B cell (primary cell): ENCODE measurements at regions not wholly inside any gene's neighbourhood (a gene's known extent, or its start where the extent isn't known, plus 50 kb on each side); places are given as distances from the start of the nearest gene placed in this dataset.
A peak's percentile ranks its signal among the peaks of the same experiment; 100 is the strongest.
"Not testable (repeated sequence)": the region's sequence is repeated elsewhere in the genome, so short reads cannot be mapped to it uniquely, and the experiment has no call there.

Source experiments
- ATAC-seq: fragments of 200-7000 bp; cut with Tn5 transposase; one replicate; pipeline ENCODE4 v1.10.0; 2021; ENCODE audit warnings: low read depth, mild to moderate bottlenecking, moderate number of reproducible peaks, moderate library complexity
- CTCF ChIA-PET: fragments of 350-600 bp; sonication (Branson Sonifier 250); formaldehyde crosslinking; loops from one replicate; lab custom pipeline; 2021; ENCODE audit warnings: antibody characterized with exemption, inconsistent platforms; lab: Charles Lee
- POLR2A ChIA-PET: fragments of 350-600 bp; sonication (Branson Sonifier 250); formaldehyde crosslinking; loops from one replicate; lab custom pipeline; 2021; ENCODE audit warnings: antibody characterized with exemption; lab: Charles Lee
- DNase-seq: peaks from one replicate; pipeline ENCODE4 v3.0.0; 2013
- H2AFZ ChIP-seq: 2 replicates; pipeline ENCODE4 v1.6.1; 2012; ENCODE audit warnings: mild to moderate bottlenecking, low read depth, low read length; ENCODE audit not compliant: insufficient read depth, poor library complexity, severe bottlenecking
- H3K27ac ChIP-seq, 2 donors: 1 replicate in 1 of 2; 2 replicates in 1 of 2; pipeline ENCODE4 v1.5.1; 2012 to 2013; ENCODE audit warnings: low read length in 2 of 2, mild to moderate bottlenecking in 2 of 2, moderate library complexity in 1 of 2
- H3K27me3 ChIP-seq, 4 experiments: fragments of 200-600 bp in 1 of 4; sonication (generic) in 1 of 4; replicated peaks in 1 of 4; 1 replicate in 2 of 4; 2 replicates in 2 of 4; pipeline versions ENCODE4 v1.6.1 to v1.7.0; 2013 to 2016; ENCODE audit warnings: low read length in 3 of 4, mild to moderate bottlenecking in 2 of 4, mixed read lengths in 1 of 4, moderate library complexity in 1 of 4; ENCODE audit not compliant: insufficient read depth in 4 of 4, control insufficient read depth in 3 of 4; ENCODE audit errors: control extremely low read depth in 1 of 4
- H3K36me3 ChIP-seq, 2 experiments: replicated peaks in 1 of 2; 1 replicate in 1 of 2; 2 replicates in 1 of 2; pipeline versions ENCODE4 v1.6.1 to v1.7.1; 2013; ENCODE audit warnings: low read length in 1 of 2; ENCODE audit not compliant: insufficient read depth in 2 of 2, control insufficient read depth in 1 of 2; ENCODE audit errors: control extremely low read depth in 1 of 2, extremely low read depth in 1 of 2
- H3K4me1 ChIP-seq, 2 donors: fragments of 200-600 bp in 1 of 2; sonication (generic) in 1 of 2; 1 replicate in 1 of 2; 2 replicates in 1 of 2; pipeline versions ENCODE4 v1.5.1 to v1.6.1; 2013 to 2017; ENCODE audit warnings: low read length in 2 of 2; ENCODE audit not compliant: control insufficient read depth in 2 of 2, insufficient read depth in 2 of 2
- H3K4me2 ChIP-seq: replicated peaks from 2 replicates; pipeline ENCODE3; 2012; ENCODE audit warnings: mild to moderate bottlenecking, low read depth, low read length; ENCODE audit not compliant: poor library complexity, severe bottlenecking
- H3K4me3 ChIP-seq, 5 experiments: fragments of 200-600 bp in 1 of 5; sonication (generic) in 1 of 5; 1 replicate in 3 of 5; 2 replicates in 2 of 5; pipeline versions ENCODE4 v1.5.1 to v1.7.0; 2011 to 2016; ENCODE audit warnings: low read length in 4 of 5, mild to moderate bottlenecking in 4 of 5, low read depth in 2 of 5, control low read depth in 1 of 5, moderate library complexity in 1 of 5; ENCODE audit not compliant: insufficient read depth in 1 of 5; ENCODE audit errors: control extremely low read depth in 1 of 5, extremely low read depth in 1 of 5
- H3K79me2 ChIP-seq: fragments of 200-600 bp; sonication (generic); one replicate; pipeline ENCODE4 v1.6.0; 2016; ENCODE audit warnings: low read length; ENCODE audit not compliant: control insufficient read depth, insufficient read depth
- H3K9ac ChIP-seq: fragments of 200-600 bp; sonication (generic); 2 replicates; pipeline ENCODE4 v1.6.1; 2017; ENCODE audit warnings: mild to moderate bottlenecking, low read length, moderate library complexity
- H3K9me3 ChIP-seq, 3 donors: one replicate each; pipeline versions ENCODE4 v1.6.1 to v1.7.1; 2013; ENCODE audit warnings: low read length in 2 of 3; ENCODE audit not compliant: control insufficient read depth in 2 of 3, insufficient read depth in 1 of 3; ENCODE audit errors: control extremely low read depth in 1 of 3
- H4K20me1 ChIP-seq: 2 replicates; pipeline ENCODE4 v1.6.0; 2012; ENCODE audit warnings: mild to moderate bottlenecking, low read length; ENCODE audit not compliant: insufficient read depth, control insufficient read depth, poor library complexity, severe bottlenecking
- H3K27ac Mint-ChIP-seq: one replicate; pipeline ENCODE4 v1.8.0; 2021; ENCODE audit warnings: mixed read lengths
- H3K27me3 Mint-ChIP-seq: one replicate; pipeline ENCODE4 v1.8.0; 2021; ENCODE audit warnings: mixed read lengths
- H3K4me1 Mint-ChIP-seq: one replicate; pipeline ENCODE4 v1.8.0; 2021; ENCODE audit warnings: mixed read lengths
- H3K4me3 Mint-ChIP-seq: one replicate; pipeline ENCODE4 v1.8.0; 2021; ENCODE audit warnings: mixed read lengths
- H3K9me3 Mint-ChIP-seq: one replicate; pipeline ENCODE4 v1.8.0; 2022; ENCODE audit warnings: mixed read lengths; ENCODE audit not compliant: insufficient read depth
- CTCF ChIP-seq: fragments of 200-600 bp; IDR thresholded peaks from one replicate; pipeline ENCODE4 v1.8.0; 2022; ENCODE audit warnings: antibody characterized with exemption, mild to moderate bottlenecking
- EZH2 ChIP-seq: IDR thresholded peaks from 2 replicates; pipeline ENCODE4 v1.6.1; 2012; ENCODE audit warnings: borderline replicate concordance, low read depth, mild to moderate bottlenecking, moderate library complexity, low read length; ENCODE audit not compliant: insufficient read depth, poor library complexity, severe bottlenecking
- WGBS: methylation state at CpG from one replicate; pipeline ENCODE4 v1.1.5; 2013; ENCODE audit warnings: missing lambda C conversion rate; ENCODE audit not compliant: insufficient coverage; 5-methylcytosine and 5-hydroxymethylcytosine counted together
- intact Hi-C: fragments of 100-400 bp; cut with micrococcal nuclease; formaldehyde crosslinking; loops from one replicate; pipeline ENCODE4 v1.10.0; 2022

GRCh38 chr21:38637161-38637560 lies 138.9 kb upstream of the ERG start:
- TF ChIP-seq CTCF (no peak), EZH2 (no peak)
- peaks cover 0 to 6% (median 0%) of the 10 kb centered on the region in 3 donors for H3K9me3 ChIP-seq
- no peak overlapping the region for H3K4me3 ChIP-seq
- no peaks in the 10 kb centered on the region for H4K20me1 ChIP-seq
- H3K4me2 ChIP-seq, result no peak overlapping the region
- H3K27me3 ChIP-seq, result no peaks in the 10 kb centered on the region
- Mint-ChIP-seq H3K27ac (no peak overlapping the region), H3K4me1 (peaks cover 7% of the 10 kb centered on the region), H3K9me3 (peaks cover 2% of the 10 kb centered on the region), H3K27me3 (no peaks in the 10 kb centered on the region), H3K4me3 (no peak overlapping the region)
- ChIA-PET POLR2A (no interaction called here), CTCF (no interaction called here)
- H3K4me1 ChIP-seq, result peaks cover 0 to 6% of the 10 kb centered on the region in 2 donors
- ATAC-seq, result no peak
- no CpG with 5 or more reads among the region's 3 CpGs for WGBS
- no peak overlapping the region for H2AFZ ChIP-seq
- DNase-seq, result no peak
- no peaks in the 10 kb centered on the region for H3K36me3 ChIP-seq
- H3K27ac ChIP-seq, result no peak overlapping the region
- intact Hi-C loops, result no loop called here
- no peaks in the 10 kb centered on the region for H3K79me2 ChIP-seq
- H3K9ac ChIP-seq, result no peak overlapping the region

GRCh38 chr21:38639571-38640354 lies 141.5 kb upstream of the ERG start:
- Histone ChIP-seq H3K4me1 (peaks cover 0 to 6% of the 10 kb centered on the region in 2 donors), H3K4me2 (peak overlapping the region; percentile 31), H3K36me3 (no peaks in the 10 kb centered on the region), H3K4me3 (peak overlapping the region in 1 of 5 experiments; percentile 10), H2AFZ (peak overlapping the region; percentile 26), H3K9ac (no peak overlapping the region), H3K27ac (no peak overlapping the region), H4K20me1 (no peaks in the 10 kb centered on the region), H3K79me2 (no peaks in the 10 kb centered on the region), H3K9me3 (peaks cover 0 to 6% (median 0%) of the 10 kb centered on the region in 3 donors), H3K27me3 (no peaks in the 10 kb centered on the region)
- peaks cover 7% of the 10 kb centered on the region for H3K4me1 Mint-ChIP-seq
- TF ChIP-seq EZH2, result no peak
- no peaks in the 10 kb centered on the region for H3K27me3 Mint-ChIP-seq
- WGBS, result 8% methylated on average over 2 of the region's 4 CpGs
- no peak overlapping the region for H3K4me3 Mint-ChIP-seq
- ChIA-PET POLR2A (no interaction called here), CTCF (no interaction called here)
- DNase-seq (peak; percentile 6), ATAC-seq (no peak)
- no peak overlapping the region for H3K27ac Mint-ChIP-seq
- intact Hi-C loops, result no loop called here
- H3K9me3 Mint-ChIP-seq, result peaks cover 2% of the 10 kb centered on the region

- H3K4me3 Mint-ChIP-seq, H3K9ac ChIP-seq, H4K20me1 ChIP-seq, H3K36me3 ChIP-seq, H3K27ac Mint-ChIP-seq, H3K4me2 ChIP-seq, H3K4me1 Mint-ChIP-seq, H3K4me3 ChIP-seq, H3K27me3 ChIP-seq, H3K27ac ChIP-seq, H3K4me1 ChIP-seq, intact Hi-C loops, ATAC-seq, H3K27me3 Mint-ChIP-seq, POLR2A ChIA-PET, H3K9me3 Mint-ChIP-seq, CTCF ChIA-PET, DNase-seq, H3K79me2 ChIP-seq, H2AFZ ChIP-seq, H3K9me3 ChIP-seq: not testable (repeated sequence)
- 93% methylated on average over 2 of the region's 5 CpGs for WGBS
These were observed 142.1 kb upstream of the ERG start for GRCh38 chr21:38640355-38640742.
